Liver (tissue), 8 donors: ENCODE measurements at regions not wholly inside any gene's neighbourhood (a gene's known extent, or its start where the extent isn't known, plus 50 kb on each side); places are given as distances from the start of the nearest gene placed in this dataset.

Experiments used
- DNase-seq: peaks from one replicate; pipeline ENCODE4 v3.0.0-alpha.2; 2017; ENCODE audit warnings: low spot score
- H3K27ac ChIP-seq, 2 donors: one replicate each; pipeline ENCODE4 v1.7.0; 2013; ENCODE audit warnings: inconsistent platforms in 2 of 2, low read length in 2 of 2, control low read depth in 1 of 2, low read depth in 1 of 2, mild to moderate bottlenecking in 1 of 2
- H3K27me3 ChIP-seq, 4 donors: one replicate each; pipeline versions ENCODE4 v1.6.1 to v1.7.0; 2013; ENCODE audit warnings: low read length in 3 of 4, inconsistent platforms in 1 of 4, mild to moderate bottlenecking in 1 of 4, moderate library complexity in 1 of 4; ENCODE audit not compliant: control insufficient read depth in 4 of 4, insufficient read depth in 4 of 4
- H3K36me3 ChIP-seq, 4 donors: one replicate each; pipeline versions ENCODE4 v1.6.1 to v1.7.0; 2013; ENCODE audit warnings: low read length in 3 of 4, mild to moderate bottlenecking in 3 of 4, low read depth in 1 of 4, moderate library complexity in 1 of 4; ENCODE audit not compliant: control insufficient read depth in 4 of 4, insufficient read depth in 3 of 4
- H3K4me1 ChIP-seq, 4 donors: one replicate each; pipeline versions ENCODE4 v1.6.1 to v1.7.0; 2013; ENCODE audit warnings: low read length in 3 of 4, mild to moderate bottlenecking in 3 of 4, moderate library complexity in 1 of 4; ENCODE audit not compliant: control insufficient read depth in 4 of 4, insufficient read depth in 4 of 4
- H3K4me3 ChIP-seq, 3 donors: one replicate each; pipeline versions ENCODE4 v1.6.1 to v1.7.0; 2013; ENCODE audit warnings: low read length in 3 of 3, control low read depth in 1 of 3, low read depth in 1 of 3, mild to moderate bottlenecking in 1 of 3
- H3K9ac ChIP-seq, 2 donors: one replicate each; pipeline ENCODE4 v1.7.0; 2013; ENCODE audit warnings: low read length in 2 of 2, mild to moderate bottlenecking in 2 of 2, moderate library complexity in 2 of 2, control low read depth in 1 of 2, low read depth in 1 of 2
- H3K9me3 ChIP-seq, 4 donors: one replicate each; pipeline versions ENCODE4 v1.6.1 to v1.7.0; 2013; ENCODE audit warnings: low read length in 3 of 4; ENCODE audit not compliant: control insufficient read depth in 4 of 4
- CTCF ChIP-seq: fragments of 150-350 bp; IDR thresholded peaks from 2 replicates; pipeline ENCODE4 v1.5.1; 2017; ENCODE audit warnings: improper control_type of control experiment, low read depth, low read length; ENCODE audit not compliant: missing input control
- EGR1 ChIP-seq, 2 donors: IDR thresholded peaks; 2 replicates each; pipeline ENCODE4 v1.6.1; 2016 to 2018; ENCODE audit warnings: antibody characterized with exemption in 2 of 2, low read depth in 2 of 2
- FOXA2 ChIP-seq: IDR thresholded peaks from 2 replicates; pipeline ENCODE4 v1.6.1; 2016; ENCODE audit warnings: antibody characterized with exemption
- GABPA ChIP-seq, 2 donors: IDR thresholded peaks in 1 of 2; conservative IDR thresholded peaks in 1 of 2; 2 replicates each; pipeline ENCODE4 v1.6.1; 2016; ENCODE audit warnings: antibody characterized with exemption in 2 of 2, mild to moderate bottlenecking in 1 of 2, moderate library complexity in 1 of 2
- HNF4G ChIP-seq: IDR thresholded peaks from 2 replicates; pipeline ENCODE4 v1.6.1; 2016; ENCODE audit warnings: antibody characterized with exemption
- JUND ChIP-seq, 2 donors: IDR thresholded peaks; 2 replicates each; pipeline ENCODE4 v1.6.1; 2016; ENCODE audit warnings: antibody characterized with exemption in 2 of 2
- NR2F2 ChIP-seq: IDR thresholded peaks from 2 replicates; pipeline ENCODE4 v1.6.1; 2016; ENCODE audit warnings: antibody characterized with exemption
- RAD21 ChIP-seq, 2 donors: IDR thresholded peaks; 2 replicates each; pipeline ENCODE4 v1.6.1; 2016; ENCODE audit warnings: antibody characterized with exemption in 2 of 2, mild to moderate bottlenecking in 2 of 2
- SP1 ChIP-seq: IDR thresholded peaks from 2 replicates; pipeline ENCODE4 v1.6.1; 2018; ENCODE audit warnings: antibody characterized with exemption, mild to moderate bottlenecking
- TAF1 ChIP-seq: conservative IDR thresholded peaks from 2 replicates; pipeline ENCODE4 v1.6.1; 2016; ENCODE audit warnings: antibody characterized with exemption, mild to moderate bottlenecking
- YY1 ChIP-seq: IDR thresholded peaks from 2 replicates; pipeline ENCODE4 v1.6.1; 2016; ENCODE audit warnings: antibody characterized with exemption, mild to moderate bottlenecking
- WGBS: extraction: QIAGEN DNeasy Blood & Tissue Kit; methylation state at CpG from one replicate; pipeline ENCODE4 v1.1.7; 2013; 5-methylcytosine and 5-hydroxymethylcytosine counted together
- TF ChIP-seq, protein P1 (sequence below): IDR thresholded peaks from 2 replicates; pipeline ENCODE4 v1.6.1; 2016; ENCODE audit warnings: antibody characterized with exemption, mild to moderate bottlenecking
- TF ChIP-seq, protein P2 (sequence below): IDR thresholded peaks from 2 replicates; pipeline ENCODE4 v1.6.1; 2016; ENCODE audit warnings: antibody characterized with exemption
- TF ChIP-seq, protein P3 (sequence below): IDR thresholded peaks from 2 replicates; pipeline ENCODE4 v1.6.1; 2016; ENCODE audit warnings: antibody characterized with exemption
- donor health status: healthy.
- donor health status: healthy.
- donor health status: healthy.
- donor health status: healthy.
- donor health status: healthy.

- TF ChIP-seq, protein P1, sequence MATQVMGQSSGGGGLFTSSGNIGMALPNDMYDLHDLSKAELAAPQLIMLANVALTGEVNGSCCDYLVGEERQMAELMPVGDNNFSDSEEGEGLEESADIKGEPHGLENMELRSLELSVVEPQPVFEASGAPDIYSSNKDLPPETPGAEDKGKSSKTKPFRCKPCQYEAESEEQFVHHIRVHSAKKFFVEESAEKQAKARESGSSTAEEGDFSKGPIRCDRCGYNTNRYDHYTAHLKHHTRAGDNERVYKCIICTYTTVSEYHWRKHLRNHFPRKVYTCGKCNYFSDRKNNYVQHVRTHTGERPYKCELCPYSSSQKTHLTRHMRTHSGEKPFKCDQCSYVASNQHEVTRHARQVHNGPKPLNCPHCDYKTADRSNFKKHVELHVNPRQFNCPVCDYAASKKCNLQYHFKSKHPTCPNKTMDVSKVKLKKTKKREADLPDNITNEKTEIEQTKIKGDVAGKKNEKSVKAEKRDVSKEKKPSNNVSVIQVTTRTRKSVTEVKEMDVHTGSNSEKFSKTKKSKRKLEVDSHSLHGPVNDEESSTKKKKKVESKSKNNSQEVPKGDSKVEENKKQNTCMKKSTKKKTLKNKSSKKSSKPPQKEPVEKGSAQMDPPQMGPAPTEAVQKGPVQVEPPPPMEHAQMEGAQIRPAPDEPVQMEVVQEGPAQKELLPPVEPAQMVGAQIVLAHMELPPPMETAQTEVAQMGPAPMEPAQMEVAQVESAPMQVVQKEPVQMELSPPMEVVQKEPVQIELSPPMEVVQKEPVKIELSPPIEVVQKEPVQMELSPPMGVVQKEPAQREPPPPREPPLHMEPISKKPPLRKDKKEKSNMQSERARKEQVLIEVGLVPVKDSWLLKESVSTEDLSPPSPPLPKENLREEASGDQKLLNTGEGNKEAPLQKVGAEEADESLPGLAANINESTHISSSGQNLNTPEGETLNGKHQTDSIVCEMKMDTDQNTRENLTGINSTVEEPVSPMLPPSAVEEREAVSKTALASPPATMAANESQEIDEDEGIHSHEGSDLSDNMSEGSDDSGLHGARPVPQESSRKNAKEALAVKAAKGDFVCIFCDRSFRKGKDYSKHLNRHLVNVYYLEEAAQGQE: no peak
- no peak for TF ChIP-seq HNF4G
- TF ChIP-seq YY1: no peak
- TF ChIP-seq, protein P2, sequence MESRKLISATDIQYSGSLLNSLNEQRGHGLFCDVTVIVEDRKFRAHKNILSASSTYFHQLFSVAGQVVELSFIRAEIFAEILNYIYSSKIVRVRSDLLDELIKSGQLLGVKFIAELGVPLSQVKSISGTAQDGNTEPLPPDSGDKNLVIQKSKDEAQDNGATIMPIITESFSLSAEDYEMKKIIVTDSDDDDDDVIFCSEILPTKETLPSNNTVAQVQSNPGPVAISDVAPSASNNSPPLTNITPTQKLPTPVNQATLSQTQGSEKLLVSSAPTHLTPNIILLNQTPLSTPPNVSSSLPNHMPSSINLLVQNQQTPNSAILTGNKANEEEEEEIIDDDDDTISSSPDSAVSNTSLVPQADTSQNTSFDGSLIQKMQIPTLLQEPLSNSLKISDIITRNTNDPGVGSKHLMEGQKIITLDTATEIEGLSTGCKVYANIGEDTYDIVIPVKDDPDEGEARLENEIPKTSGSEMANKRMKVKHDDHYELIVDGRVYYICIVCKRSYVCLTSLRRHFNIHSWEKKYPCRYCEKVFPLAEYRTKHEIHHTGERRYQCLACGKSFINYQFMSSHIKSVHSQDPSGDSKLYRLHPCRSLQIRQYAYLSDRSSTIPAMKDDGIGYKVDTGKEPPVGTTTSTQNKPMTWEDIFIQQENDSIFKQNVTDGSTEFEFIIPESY: no peak
- no peak for TF ChIP-seq JUND (IDR thresholded peaks at IDR 0.05)
- no peak for TF ChIP-seq RAD21 (IDR thresholded peaks at IDR 0.05)
- TF ChIP-seq TAF1: no peak
- no peak for TF ChIP-seq GABPA (IDR thresholded peaks at IDR 0.05 in 1 of 2, conservative IDR thresholded peaks at IDR 0.05 in 1 of 2)
- no peak for TF ChIP-seq FOXA2
- TF ChIP-seq SP1: no peak
Observed at GRCh38 chr3:31370681-31371080, 162.0 kb upstream of the STT3B start (continued).

- 92% methylated on average over 4 of the region's 4 CpGs for WGBS
- Histone ChIP-seq H3K9ac (no peak overlapping the region), H3K4me3 (no peak overlapping the region), H3K36me3 (no peaks in the 10 kb centered on the region), H3K27me3 (no peaks in the 10 kb centered on the region), H3K4me1 (peaks cover 0 to 2% (median 0%) of the 10 kb centered on the region in 4 donors), H3K27ac (no peak overlapping the region), H3K9me3 (no peaks in the 10 kb centered on the region)
- TF ChIP-seq EGR1 (IDR thresholded peaks at IDR 0.05; ENCODE audit: low read depth in 2 of 2): no peak
- no peak for TF ChIP-seq TAF1
- peak; percentile 19 for TF ChIP-seq NR2F2
- no peak for DNase-seq
Observed at GRCh38 chr3:31371484-31372177, 161.1 kb upstream of the STT3B start.

GRCh38 chr3:31373681-31374080 lies 159.0 kb upstream of the STT3B start:
- no peak for DNase-seq
- H3K9me3 ChIP-seq: no peaks in the 10 kb centered on the region
- H3K9ac ChIP-seq: no peak overlapping the region
- 92% methylated on average over 3 of the region's 3 CpGs for WGBS
- TF ChIP-seq JUND (IDR thresholded peaks at IDR 0.05) (no peak), CTCF (no peak)
- TF ChIP-seq, protein P3, sequence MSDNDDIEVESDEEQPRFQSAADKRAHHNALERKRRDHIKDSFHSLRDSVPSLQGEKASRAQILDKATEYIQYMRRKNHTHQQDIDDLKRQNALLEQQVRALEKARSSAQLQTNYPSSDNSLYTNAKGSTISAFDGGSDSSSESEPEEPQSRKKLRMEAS: no peak
- H3K4me1 ChIP-seq: peaks cover 0 to 2% (median 0%) of the 10 kb centered on the region in 4 donors
- no peak overlapping the region for H3K27ac ChIP-seq
- no peaks in the 10 kb centered on the region for H3K36me3 ChIP-seq
- no peak overlapping the region for H3K4me3 ChIP-seq
- H3K27me3 ChIP-seq: peaks cover 0 to 3% (median 0%) of the 10 kb centered on the region in 4 donors
